Ishikawa (cell line): ENCODE measurements at regions not wholly inside any gene's neighbourhood (a gene's known extent, or its start where the extent isn't known, plus 50 kb on each side); places are given as distances from the start of the nearest gene placed in this dataset.

Source experiments
- CEBPB ChIP-seq: IDR thresholded peaks from 2 replicates; pipeline ENCODE4 v1.6.1; 2012
- CREB1 ChIP-seq: IDR thresholded peaks from 2 replicates; pipeline ENCODE4 v1.6.1; 2012; ENCODE audit warnings: low read depth
- EGR1 ChIP-seq: IDR thresholded peaks from 2 replicates; pipeline ENCODE4 v1.6.1; 2012
- EP300 ChIP-seq: IDR thresholded peaks from 2 replicates; pipeline ENCODE4 v1.6.1; 2012; ENCODE audit warnings: borderline replicate concordance
- MAX ChIP-seq: IDR thresholded peaks from 2 replicates; pipeline ENCODE4 v1.6.1; 2012
- NFIC ChIP-seq: IDR thresholded peaks from 2 replicates; pipeline ENCODE4 v1.6.1; 2012
- RAD21 ChIP-seq: IDR thresholded peaks from 2 replicates; pipeline ENCODE4 v1.6.1; 2012; ENCODE audit warnings: low read depth
- REST ChIP-seq: IDR thresholded peaks from 2 replicates; pipeline ENCODE4 v1.6.1; 2012; ENCODE audit warnings: low read depth, mild to moderate bottlenecking
- TAF1 ChIP-seq: IDR thresholded peaks from 2 replicates; pipeline ENCODE4 v1.6.1; 2012; ENCODE audit warnings: low read depth, mild to moderate bottlenecking
- TCF12 ChIP-seq: IDR thresholded peaks from 2 replicates; pipeline ENCODE4 v1.6.1; 2012; ENCODE audit warnings: low read depth
- YY1 ChIP-seq: IDR thresholded peaks from 2 replicates; pipeline ENCODE4 v1.6.1; 2012; ENCODE audit warnings: low read depth
- TF ChIP-seq, protein P1 (sequence below): IDR thresholded peaks from 2 replicates; pipeline ENCODE4 v1.6.1; 2012

GRCh38 chr12:93229494-93230325, 148.0 kb upstream of the NUDT4 start:
- TF ChIP-seq EP300 (no peak), NFIC (no peak), MAX (no peak), TAF1 (no peak), EGR1 (no peak), RAD21 (no peak), REST (no peak), CEBPB (no peak), CREB1 (no peak), YY1 (no peak), TCF12 (no peak)
- TF ChIP-seq, protein P1, sequence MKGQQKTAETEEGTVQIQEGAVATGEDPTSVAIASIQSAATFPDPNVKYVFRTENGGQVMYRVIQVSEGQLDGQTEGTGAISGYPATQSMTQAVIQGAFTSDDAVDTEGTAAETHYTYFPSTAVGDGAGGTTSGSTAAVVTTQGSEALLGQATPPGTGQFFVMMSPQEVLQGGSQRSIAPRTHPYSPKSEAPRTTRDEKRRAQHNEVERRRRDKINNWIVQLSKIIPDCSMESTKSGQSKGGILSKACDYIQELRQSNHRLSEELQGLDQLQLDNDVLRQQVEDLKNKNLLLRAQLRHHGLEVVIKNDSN = no peak
